Right renal cortex interstitium (tissue), 3 donors: ENCODE measurements at regions not wholly inside any gene's neighbourhood (a gene's known extent, or its start where the extent isn't known, plus 50 kb on each side); places are given as distances from the start of the nearest gene placed in this dataset.
"Not testable (repeated sequence)": the region's sequence is repeated elsewhere in the genome, so short reads cannot be mapped to it uniquely, and the experiment has no call there.

ENCODE experiments used
- DNase-seq, 3 donors: peaks; one replicate each; pipeline ENCODE4 v3.0.0-alpha.2; 2013; ENCODE audit warnings: low read depth in 3 of 3, low spot score in 2 of 3

DNA sequence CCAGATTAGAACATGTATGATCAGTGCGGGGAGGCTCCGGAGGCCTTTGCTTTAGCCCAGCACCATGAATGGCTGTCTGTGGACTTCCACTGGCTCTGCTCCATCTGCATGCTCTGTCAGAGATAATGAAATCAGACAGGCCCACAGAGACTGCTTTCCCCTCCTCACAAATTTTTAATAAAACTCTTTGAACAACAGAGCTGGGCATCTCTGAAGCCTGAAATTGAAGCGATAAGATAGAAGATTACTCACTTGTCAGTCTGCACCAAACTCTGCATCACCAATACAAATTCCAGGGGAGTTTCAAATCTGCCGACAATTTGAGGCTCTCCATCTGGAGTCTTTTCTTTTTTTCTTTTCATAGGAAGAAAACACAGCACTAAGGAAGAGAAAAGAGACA, 110.0 kb downstream of the DYRK2 start:
- no peak for DNase-seq

DNA sequence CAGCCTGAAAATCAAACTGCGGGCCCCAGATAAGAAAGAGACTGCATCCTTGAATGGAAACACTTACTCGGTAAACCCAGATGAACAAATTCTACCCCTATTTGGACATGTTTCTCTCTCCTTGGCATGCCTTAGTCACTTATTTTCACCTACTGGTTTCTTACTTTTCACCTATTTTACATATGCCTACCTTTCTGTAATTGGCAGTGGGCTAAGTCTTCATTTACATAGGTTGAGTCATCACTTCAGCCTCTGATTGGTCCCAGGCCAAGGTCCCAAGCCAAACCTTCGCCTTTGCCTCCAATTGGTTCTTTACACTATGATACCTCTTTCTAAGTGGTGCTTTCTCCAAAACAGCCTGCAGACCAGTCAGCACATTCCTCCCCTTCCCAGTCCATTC, 111.3 kb downstream of the DYRK2 start:
- no peak for DNase-seq

GRCh38 chr12:67760586-67761275, 112.2 kb downstream of the DYRK2 start:
- no peak for DNase-seq

DNA sequence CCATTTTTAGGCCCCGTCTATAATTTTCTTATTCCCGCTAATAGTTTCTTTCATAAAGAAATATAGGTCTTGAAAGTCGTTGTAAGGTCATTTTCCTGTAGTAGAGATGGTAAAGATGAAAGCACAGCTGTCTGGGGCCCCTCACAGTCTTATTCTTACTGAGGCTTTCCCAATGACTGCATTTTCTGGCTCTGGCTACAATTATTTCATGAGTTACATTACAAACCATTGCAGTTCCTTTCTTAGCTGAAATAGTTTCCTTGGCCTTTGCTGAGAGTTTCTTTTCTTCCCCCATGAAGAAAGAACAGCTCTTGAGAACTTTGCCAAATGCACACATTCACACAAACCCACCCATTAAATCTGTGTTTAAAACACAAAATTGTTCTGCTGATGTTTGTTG, 113.0 kb downstream of the DYRK2 start:
- DNase-seq = no peak

- no peak for DNase-seq
Measured at GRCh38 chr12:67764055-67764454, 115.5 kb downstream of the DYRK2 start.

- DNase-seq = no peak
Measured at GRCh38 chr12:67764946-67765619, 116.5 kb downstream of the DYRK2 start.

DNA sequence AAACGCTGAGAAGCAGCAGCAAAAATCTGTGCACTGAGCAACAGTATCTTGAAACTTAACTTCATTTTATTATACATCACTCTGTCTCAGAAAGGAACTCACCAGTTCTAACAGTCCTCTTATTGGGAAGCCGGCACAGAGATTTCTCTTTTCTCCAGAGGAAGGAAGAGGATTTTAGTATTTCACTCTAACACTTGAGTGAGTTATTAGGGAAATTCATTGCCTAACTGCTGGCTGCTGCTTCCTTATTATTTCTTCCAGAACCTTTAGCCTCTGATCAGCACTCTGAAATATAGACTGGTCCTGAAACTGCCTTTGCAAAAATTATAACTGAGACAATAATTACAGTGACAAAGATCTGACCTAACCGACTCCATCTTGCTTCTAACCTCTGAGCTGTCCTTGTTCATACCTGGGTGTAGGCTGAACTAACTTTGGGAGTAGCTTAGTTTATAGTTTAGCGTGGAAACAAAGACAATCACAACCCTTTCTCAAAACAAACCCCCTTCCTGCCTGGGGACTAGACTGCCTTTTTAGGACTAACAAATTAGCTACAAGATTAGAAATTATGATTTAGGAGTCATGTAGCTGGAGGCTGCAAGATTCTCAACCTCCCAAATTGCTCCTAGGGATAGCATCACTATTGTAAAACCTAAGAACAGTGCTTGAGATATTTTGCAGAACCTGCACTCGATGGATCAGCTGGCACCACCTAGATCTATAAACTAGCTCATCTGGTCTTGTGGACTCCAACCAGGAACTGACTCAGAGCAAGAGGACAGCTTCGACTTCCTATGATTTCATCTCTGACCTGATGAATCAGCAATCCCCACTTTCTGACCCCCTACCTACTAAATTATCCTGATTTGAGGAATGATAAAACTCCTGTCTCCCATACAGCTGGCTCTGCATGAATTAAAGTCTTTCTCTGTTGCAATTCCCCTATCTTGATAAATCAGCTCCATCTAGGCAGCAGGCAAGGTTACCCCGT, 117.5 kb downstream of the DYRK2 start:
- no peak for DNase-seq

GRCh38 chr12:67772267-67773169, 124.0 kb downstream of the DYRK2 start:
- DNase-seq = peak; percentile 37 to 63 (median 49)

DNA sequence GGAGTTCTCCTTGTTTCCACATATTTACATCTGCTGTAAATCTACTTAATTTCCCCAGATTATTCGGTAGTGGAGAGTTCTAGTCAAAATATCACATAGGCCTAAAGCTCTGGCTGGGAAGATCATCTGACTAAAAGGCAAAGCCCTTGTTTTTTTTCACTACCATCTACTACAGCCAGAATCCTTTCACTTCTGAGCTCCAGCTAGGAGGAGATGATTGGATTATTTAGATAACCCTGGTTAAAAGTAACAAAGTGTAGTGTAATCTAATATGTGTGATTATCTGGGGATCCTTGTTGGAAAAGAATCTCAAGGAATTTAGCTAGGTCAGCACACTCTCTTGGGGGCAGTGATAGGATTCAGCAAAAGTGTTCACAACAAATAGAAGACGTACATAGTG, 125.4 kb downstream of the DYRK2 start:
- DNase-seq = no peak

GRCh38 chr12:67774983-67775587, 126.5 kb downstream of the DYRK2 start:
- DNase-seq = no peak

DNA sequence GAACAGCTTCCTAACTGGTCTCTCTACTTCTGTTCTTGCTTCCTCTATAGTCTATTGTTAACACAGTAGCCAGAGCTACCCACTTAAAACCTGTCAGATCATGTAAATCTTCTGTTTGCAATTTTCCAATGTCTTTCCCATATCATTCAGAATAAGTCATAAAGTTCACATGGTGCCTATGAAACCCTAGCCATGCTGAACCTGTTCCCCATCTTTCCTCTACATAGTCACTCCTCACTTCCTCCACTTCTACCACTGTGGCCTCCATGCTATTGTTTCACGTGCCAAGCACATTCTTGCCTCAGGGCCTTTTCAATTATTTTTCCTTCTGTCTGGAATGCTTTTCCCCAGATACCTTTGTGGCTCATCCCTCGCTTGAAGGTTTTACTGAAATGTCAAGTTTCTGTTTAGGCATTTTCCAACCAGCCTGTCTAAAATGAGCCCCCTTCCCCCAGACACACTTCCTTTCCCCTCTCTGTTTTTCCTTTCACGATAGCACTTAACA, 132.1 kb downstream of the DYRK2 start:
- no peak for DNase-seq

DNA sequence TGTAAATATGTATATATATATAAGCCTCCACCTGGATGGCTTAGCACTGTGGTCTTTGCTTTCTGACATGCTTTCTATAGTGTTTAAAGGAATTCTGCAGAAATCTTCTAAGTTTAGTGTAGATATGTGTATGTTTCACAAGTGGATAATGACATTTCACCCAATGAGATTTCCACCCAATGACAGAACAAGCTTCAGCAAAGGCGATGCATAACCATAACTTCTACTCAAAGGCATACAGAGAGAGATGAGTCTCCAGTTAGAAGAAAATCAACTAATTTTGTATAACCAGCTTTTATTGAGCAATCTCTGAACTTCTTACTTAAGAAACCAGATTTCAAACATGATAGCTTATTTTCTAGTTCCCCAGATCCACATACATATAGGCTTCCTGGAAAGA, 134.0 kb downstream of the DYRK2 start:
- DNase-seq = no peak

GRCh38 chr12:67783393-67783792, 134.8 kb downstream of the DYRK2 start:
- DNase-seq = no peak

- DNase-seq = no peak
Measured at GRCh38 chr12:67784831-67785230, 136.3 kb downstream of the DYRK2 start.

GRCh38 chr12:67786086-67786485, 137.5 kb downstream of the DYRK2 start:
- no peak for DNase-seq

- no peak for DNase-seq
Measured at GRCh38 chr12:67788118-67788517, 139.6 kb downstream of the DYRK2 start.

GRCh38 chr12:67789266-67789665, 140.7 kb downstream of the DYRK2 start:
- DNase-seq = no peak

DNA sequence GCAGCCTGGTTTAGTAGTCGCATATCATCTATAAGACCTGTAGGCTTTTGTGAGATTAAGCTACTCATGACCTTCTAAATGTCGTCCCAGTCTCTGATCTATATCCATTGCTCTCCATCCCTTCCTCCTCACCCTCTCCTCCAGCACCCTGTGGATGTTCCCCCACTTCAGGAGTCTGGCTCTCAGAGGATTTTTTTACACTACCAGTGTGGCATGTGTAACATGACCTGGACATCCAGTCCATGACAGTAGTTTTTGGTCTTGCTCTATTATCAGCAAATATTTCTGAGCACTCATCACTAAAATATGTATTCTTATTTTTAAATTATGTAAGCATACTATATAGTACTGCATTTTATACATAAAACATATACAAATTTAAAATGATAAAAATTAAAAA, 142.1 kb downstream of the DYRK2 start:
- no peak for DNase-seq

DNA sequence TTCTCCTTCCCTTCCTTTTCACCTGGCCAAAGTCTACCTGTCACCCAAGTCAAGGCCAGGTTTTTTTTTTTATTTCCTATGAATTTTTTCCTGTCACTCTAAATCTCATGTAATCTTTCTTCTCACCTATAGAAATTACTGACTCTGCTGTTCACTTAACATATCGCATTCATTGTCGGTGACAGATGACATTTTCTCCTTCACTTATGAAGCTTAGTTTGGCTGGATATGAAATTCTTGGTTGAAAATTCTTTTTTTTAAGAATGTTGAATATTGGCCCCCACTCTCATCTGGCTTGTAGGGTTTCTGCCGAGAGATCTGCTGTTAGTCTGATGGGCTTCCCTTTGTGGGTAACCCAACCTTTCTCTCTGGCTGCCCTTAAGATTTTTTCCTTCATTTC, 142.8 kb downstream of the DYRK2 start:
- DNase-seq = not testable (repeated sequence)

GRCh38 chr12:67792185-67792584, 143.6 kb downstream of the DYRK2 start:
- DNase-seq = no peak
